ENCODE measurements at regions not wholly inside any gene's neighbourhood (a gene's known extent, or its start where the extent isn't known, plus 50 kb on each side); places are given as distances from the start of the nearest gene placed in this dataset.

DNA sequence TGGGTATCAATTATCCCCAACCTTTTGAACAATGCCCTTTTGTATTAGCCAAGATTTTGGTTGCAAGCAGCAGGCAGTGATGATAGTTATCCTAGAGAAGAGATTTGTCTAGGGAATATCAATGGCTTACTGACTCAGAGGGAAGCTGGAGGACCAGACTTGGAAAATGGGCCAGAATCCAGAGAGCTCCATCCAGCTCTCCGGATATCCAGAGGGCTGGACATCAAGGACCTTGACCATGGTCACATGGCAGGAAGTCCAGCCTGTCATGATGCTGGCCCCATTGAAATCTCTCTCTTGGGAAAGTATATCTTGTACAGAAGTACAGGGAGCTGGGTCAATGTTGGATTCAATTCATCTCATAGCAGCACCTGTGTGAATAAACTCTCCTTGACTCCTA, 148.5 kb upstream of the PDZRN3 start:
- Mint-ChIP-seq H3K4me1 (peaks cover 10 to 14% of the 10 kb centered on the region in 2 experiments), H3K36me3 (ENCODE audit: insufficient read depth in 1 of 3, low read depth in 3 of 3) (peaks cover 4 to 9% (median 5%) of the 10 kb centered on the region in 3 experiments; a peak in 6 of 7 replicates), H3K27ac (no peak overlapping the region), H3K27me3 (ENCODE audit: low read depth) (no peaks in the 10 kb centered on the region), H3K4me3 (no peak overlapping the region), H3K9me3 (peaks cover 4 to 5% of the 10 kb centered on the region in 2 experiments; a peak in 3 of 5 replicates)
- no peak overlapping the region for H3K14ac ChIP-seq (ENCODE audit: insufficient read depth, low read length)
- no peak overlapping the region for H4K91ac ChIP-seq (ENCODE audit: insufficient read length, low read depth, low read length)
- H3T11ph ChIP-seq (ENCODE audit: low read length), result no peak overlapping the region
- H2AFZ ChIP-seq (ENCODE audit: low read length), result no peak overlapping the region
- TF ChIP-seq, protein P1, sequence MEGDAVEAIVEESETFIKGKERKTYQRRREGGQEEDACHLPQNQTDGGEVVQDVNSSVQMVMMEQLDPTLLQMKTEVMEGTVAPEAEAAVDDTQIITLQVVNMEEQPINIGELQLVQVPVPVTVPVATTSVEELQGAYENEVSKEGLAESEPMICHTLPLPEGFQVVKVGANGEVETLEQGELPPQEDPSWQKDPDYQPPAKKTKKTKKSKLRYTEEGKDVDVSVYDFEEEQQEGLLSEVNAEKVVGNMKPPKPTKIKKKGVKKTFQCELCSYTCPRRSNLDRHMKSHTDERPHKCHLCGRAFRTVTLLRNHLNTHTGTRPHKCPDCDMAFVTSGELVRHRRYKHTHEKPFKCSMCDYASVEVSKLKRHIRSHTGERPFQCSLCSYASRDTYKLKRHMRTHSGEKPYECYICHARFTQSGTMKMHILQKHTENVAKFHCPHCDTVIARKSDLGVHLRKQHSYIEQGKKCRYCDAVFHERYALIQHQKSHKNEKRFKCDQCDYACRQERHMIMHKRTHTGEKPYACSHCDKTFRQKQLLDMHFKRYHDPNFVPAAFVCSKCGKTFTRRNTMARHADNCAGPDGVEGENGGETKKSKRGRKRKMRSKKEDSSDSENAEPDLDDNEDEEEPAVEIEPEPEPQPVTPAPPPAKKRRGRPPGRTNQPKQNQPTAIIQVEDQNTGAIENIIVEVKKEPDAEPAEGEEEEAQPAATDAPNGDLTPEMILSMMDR (conservative IDR thresholded peaks at IDR 0.05), result no peak
- no peak overlapping the region for H3K27ac ChIP-seq (ENCODE audit: insufficient read length, low read depth, low read length)
- no peak overlapping the region for H3K56ac ChIP-seq (ENCODE audit: insufficient read length, low read depth, low read length)
- H3K23me2 ChIP-seq (ENCODE audit: insufficient read length, low read depth, low read length, poor library complexity, severe bottlenecking), result no peaks in the 10 kb centered on the region
- H4K8ac ChIP-seq (replicated peaks; ENCODE audit: insufficient read length, low read depth, low read length), result no peak overlapping the region
- H2BK12ac ChIP-seq (ENCODE audit: insufficient read length, low read depth, low read length), result no peak overlapping the region
- no peaks in the 10 kb centered on the region for H4K20me1 ChIP-seq (ENCODE audit: control insufficient read depth, insufficient read depth, insufficient read length)
- H3K4me2 ChIP-seq (ENCODE audit: insufficient read depth, insufficient read length, low read length), result no peak overlapping the region
- H2AK5ac ChIP-seq (ENCODE audit: insufficient read length, low read length), result no peak overlapping the region
- no peak for DNase-seq
- no peaks in the 10 kb centered on the region for H3K79me2 ChIP-seq (ENCODE audit: insufficient read depth, low read length)
- H3K79me1 ChIP-seq (ENCODE audit: insufficient read depth, low read depth, low read length, poor library complexity, severe bottlenecking), result no peaks in the 10 kb centered on the region
- no peak overlapping the region for H3K23ac ChIP-seq (ENCODE audit: insufficient read length, low read depth, low read length)
- no peak overlapping the region for H3K9ac ChIP-seq (ENCODE audit: extremely low read depth, insufficient read length, low read length)
- H3K4me1 ChIP-seq (ENCODE audit: insufficient read depth, low read length), result no peaks in the 10 kb centered on the region
- no peak overlapping the region for H4K5ac ChIP-seq (ENCODE audit: insufficient read length, low read depth, low read length)
- no peak overlapping the region for H2BK15ac ChIP-seq (ENCODE audit: low read depth, low read length)
- no peak overlapping the region for H3K18ac ChIP-seq (ENCODE audit: insufficient read length, low read depth, low read length)
- H2BK20ac ChIP-seq (ENCODE audit: low read depth, low read length, poor library complexity, severe bottlenecking), result no peak overlapping the region
- no peak overlapping the region for H3K4ac ChIP-seq (ENCODE audit: low read depth, low read length)
- no peaks in the 10 kb centered on the region for H3K27me3 ChIP-seq (ENCODE audit: insufficient read depth, low read length)
- no peak overlapping the region for H2BK5ac ChIP-seq (ENCODE audit: insufficient read length, low read length)
- WGBS (ENCODE audit: extremely low coverage, insufficient read length, low lambda C conversion rate), result no CpG with 5 or more reads among the region's 1 CpG
- no peaks in the 10 kb centered on the region for H3K9me3 ChIP-seq (ENCODE audit: control insufficient read depth, low read depth, low read length)
- no peak overlapping the region for H2BK120ac ChIP-seq (ENCODE audit: low read depth, low read length, poor library complexity, severe bottlenecking)

Measured in H9 (cell line).